ENCODE measurements at regions not wholly inside any gene's neighbourhood (a gene's known extent, or its start where the extent isn't known, plus 50 kb on each side); places are given as distances from the start of the nearest gene placed in this dataset.
"Not testable (repeated sequence)": the region's sequence is repeated elsewhere in the genome, so short reads cannot be mapped to it uniquely, and the experiment has no call there.

DNA sequence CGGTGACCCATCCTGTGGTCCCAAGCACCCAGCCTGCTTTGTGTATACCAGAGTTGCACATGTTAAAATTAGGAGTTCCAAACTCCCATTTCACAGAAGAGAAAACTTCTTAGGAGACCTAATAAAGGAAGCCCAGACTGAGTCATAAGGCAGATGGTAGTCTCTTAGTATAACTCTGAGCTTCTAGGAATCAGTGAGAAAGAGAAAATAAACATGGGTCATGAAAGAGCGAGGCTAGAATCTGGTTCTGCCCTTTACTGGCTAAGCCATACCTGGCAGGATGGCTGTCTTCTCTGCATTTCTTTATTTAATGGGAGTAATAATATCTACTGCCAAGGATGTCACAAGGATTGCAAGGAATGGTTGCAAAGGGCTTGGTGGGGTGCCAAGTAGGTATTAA, 101.2 kb upstream of the TRIB2 start:
- DNase-seq: no peak

DNA sequence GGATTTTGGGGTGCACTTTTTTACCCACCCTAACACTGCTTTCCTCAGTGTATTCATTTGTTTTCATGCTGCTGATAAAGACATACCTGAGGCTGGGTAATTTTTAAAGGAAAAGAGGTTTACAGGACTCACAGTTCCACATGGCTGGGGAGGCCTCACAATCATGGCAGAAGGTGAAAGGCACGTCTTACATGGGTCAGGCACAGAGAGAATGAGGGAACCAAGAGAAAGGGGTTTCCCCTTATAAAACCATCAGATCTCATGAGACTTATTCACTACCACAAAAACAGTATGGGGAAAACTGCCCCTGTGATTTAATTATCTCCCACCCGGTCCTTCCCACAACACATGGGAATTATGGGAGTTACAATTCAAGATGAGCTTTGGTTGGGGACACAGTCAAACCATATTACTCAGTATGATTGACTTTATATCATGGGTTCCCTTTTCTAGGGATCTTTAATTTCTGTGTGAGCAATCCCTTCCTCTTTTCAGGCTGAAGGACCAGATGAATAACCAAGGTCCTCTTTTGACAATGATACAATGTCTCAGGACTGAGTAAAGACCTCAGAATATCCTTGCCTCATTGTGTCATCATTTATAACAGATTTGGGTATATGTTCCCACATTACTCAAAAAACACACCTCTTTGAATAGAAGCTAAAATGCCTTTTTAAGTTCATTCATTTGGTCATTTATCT, 100.1 kb upstream of the TRIB2 start:
- DNase-seq: no peak

DNA sequence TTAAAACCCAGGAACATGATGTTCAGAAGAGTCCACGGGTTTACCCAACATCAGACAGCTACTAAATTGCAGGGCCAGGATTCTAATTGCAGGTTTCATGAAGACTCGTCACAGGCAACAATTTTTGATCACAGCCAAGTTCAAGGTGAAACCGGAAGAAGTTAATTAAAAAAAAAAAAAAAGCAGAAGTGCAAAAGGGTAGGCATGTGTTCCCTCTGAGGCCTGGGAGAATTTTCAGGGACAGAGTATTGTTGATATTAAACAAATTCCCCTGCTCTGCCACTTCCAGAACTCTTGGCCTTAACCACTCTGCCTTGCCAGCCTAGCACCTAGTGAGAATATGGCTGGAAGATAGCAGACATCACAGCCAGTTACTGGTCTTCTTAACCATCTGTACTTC, 99.4 kb upstream of the TRIB2 start:
- DNase-seq: no peak

DNA sequence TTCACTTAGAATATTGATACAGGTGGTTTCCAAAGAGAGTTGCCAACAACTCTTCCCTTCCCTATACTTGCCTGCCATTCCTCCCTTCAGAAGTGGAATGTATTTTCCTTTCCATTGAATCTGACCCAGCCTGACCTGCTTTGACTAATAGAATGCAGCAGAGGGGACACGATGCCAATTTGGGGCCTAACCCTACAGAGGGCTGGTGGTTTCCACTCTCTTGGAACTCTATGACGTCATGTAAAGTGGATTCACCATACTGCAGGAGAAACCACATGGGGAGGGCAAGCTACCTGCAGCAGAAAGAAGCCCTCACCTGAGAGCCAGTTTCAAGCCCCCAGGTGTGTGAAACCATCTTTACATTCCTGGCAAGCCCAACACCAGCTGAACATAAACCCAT, 98.9 kb upstream of the TRIB2 start:
- DNase-seq: no peak

DNA sequence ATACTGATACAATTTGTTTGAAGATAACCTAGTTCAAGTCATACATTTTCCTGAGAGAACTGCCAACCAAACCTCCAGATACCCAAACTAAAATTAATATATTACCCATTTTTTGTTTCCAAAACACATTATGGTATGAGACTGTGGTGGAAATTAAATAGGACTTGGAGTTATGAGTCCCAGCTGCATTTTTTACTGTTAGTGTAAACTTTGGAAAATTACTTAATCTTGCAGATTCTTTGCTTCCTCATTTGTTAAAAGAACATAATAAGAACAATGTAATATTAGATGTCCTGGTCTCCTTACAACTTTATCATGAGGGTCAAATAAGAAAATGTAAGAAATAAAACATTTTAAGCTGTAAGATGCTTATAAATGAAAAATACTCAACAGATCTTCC, 98.2 kb upstream of the TRIB2 start:
- no peak for DNase-seq

DNA sequence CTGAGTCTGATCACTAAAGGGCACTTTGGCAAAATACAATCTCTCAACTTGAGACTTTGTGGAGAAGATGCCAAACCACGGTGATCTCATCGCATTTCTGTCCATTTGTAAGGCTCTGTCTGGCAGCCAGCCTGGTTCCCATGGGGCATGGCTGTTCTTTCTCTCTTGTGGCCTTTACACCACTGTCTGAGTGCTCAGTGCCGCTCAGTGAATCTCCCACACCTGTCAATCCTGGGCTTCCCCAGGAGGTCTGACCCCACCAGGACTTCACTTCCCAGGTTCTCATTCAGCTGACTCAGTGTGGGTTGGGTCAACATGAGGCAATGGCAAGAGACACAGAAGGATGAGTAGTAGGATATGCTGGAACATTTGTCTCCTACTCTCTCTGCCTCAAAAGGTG, 96.8 kb upstream of the TRIB2 start:
- peak; percentile 15 for DNase-seq

DNA sequence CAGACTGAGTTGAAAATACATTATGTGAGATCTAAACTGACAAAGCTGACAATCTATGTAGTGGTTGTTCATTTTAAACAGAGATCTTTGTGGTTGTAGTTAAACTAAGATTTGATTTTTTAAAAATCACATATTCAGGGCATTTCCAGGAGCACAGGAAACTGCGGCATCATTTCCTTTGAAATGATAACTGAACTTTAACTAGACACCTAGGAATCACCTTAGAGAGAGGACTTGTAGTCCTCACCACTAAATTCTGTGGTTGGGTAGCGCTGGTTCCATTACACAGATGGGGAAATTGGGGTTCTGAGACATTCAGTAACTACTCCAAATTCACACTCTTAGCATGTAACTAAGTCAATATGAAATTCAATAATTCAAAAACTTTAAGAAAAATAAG, 96.0 kb upstream of the TRIB2 start:
- no peak for DNase-seq

DNA sequence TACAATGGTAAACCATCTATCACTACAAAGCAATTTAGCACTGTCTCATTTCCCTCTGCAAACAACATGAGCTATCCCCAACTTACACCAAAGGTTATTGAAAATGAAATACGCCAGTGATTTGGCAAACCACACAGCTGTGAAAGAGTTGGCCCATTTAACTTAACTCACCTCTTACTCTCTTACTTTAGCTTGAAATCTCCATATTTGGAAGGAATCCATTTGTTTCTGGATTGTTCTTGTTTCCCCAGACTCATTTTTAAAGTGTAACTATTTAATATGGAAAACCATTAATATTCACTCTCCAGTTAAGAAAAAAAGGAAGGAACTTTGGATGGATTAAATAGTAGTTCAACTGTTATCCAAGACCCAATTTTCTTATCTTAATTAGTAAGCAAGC, 93.7 kb upstream of the TRIB2 start:
- DNase-seq: no peak

DNA sequence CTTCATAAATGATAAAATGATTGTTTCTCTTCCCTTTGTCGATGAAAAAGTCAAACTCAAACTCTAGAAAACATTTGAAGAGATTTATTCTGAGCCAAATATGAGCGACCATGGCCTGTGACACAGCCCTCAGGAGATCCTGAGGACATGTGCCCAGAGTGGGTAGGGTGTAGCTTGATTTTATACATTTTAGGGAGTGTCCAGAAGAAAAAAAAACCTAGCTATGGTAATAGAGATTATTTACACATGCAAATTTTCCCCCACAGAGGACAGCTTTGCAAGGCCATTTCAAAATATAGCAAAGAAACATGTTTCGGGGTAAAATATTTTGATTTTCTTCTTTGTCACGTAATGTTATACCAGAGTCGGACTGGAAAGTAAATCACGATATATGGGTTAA, 92.4 kb upstream of the TRIB2 start:
- DNase-seq: no peak

DNA sequence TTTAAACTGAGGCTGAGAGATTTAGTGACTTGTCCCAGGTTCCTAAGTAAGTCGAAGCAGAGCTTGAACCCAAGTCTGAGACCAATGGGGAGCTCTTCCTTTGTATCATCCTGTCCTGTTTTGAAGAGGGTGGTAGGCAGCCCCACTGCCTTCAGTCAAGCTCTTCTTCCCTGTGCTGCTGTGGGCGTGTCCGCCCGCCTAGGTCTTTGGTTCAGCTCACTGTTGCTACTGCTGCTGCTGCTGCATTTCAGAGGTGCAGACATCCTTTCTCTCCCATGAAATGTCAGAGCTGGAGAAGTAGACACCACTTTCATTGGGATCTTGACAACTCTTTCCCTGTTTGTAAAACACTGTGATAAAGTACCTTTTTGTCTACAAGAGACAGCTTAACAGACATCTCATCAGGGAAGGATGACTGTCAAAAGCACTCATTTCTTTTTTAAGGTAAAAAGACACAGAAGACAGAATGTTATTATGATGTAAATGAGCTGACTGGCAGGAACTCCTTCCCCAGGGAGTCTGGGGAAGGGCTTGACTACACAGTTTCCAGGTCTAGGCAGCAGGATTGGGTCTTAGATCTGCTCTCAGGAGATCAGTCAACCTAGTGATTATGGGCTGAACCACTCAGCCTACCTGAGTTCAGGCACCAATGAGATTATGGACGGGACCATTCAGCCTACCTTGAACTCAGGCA, 91.7 kb upstream of the TRIB2 start:
- DNase-seq: no peak

DNA sequence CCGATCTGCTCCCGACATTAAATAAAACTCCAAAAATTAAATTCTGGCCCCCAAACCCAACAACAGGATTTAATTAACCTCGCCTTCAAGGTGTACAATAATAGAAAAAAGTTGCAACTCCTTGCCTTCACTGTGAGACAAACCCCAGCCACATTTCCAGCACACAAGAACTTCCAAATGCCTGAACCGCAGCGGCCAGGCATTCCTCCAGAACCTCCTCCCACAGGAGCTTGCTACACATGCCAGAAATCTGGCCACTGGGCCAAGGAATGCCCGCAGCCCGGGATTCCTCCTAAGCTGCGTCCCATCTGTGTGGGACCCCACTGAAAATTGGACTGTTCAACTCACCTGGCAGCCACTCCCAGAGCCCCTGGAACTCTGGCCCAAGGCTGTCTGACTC, 88.2 kb upstream of the TRIB2 start:
- DNase-seq: not testable (repeated sequence)

DNA sequence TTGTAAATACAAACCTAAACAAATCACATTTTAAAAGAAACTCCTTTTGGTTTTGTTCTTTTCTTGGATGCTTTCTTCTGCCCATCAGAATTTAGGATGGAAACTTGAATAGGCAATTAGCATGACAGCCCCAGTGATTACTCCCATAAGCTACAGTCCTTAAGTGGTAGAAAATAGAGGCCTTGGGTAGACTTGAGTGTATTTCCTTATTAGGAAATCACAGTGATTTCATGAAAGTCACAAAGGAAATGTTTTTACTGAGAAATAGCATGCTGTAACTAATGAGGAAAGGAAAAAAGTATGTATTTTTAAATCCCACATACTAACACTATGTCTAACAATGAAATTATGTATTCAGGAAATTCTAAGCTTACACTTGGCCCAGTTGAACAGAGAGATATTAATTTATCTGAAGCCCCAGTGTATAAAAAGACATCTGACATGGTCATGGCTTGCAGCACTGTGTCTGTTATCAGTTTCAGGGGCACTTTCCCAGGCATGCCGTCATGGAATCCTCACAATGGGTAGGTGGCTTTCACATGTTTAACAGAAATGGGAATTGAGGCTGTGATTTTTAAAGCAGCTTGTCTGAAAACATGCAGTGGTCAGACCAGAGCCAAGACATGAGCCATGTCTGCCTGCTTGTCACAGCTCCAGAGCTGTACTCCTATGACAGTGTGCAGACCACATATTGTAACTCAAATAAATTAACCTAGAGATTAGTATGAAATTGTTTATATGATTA, 79.7 kb upstream of the TRIB2 start:
- no peak for DNase-seq

DNA sequence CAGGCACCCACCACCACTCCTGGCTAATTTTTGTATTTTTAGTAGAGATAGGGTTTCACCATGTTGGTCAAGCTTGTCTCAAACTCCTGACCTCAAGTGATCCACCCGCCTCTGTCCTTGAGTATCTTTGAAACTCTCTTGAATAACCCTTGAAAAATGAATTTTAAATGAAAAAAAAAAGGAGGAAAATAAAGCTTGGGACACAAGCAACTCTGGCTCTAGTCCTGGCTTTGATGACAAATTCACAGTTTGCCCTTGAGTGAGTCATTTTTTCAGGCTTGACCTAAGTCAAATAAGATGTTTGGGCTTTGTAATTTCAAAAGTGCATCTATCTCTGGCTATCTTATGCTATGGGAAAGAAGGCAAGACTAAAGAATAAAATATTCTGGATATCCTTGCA, 79.0 kb upstream of the TRIB2 start:
- DNase-seq: no peak

DNA sequence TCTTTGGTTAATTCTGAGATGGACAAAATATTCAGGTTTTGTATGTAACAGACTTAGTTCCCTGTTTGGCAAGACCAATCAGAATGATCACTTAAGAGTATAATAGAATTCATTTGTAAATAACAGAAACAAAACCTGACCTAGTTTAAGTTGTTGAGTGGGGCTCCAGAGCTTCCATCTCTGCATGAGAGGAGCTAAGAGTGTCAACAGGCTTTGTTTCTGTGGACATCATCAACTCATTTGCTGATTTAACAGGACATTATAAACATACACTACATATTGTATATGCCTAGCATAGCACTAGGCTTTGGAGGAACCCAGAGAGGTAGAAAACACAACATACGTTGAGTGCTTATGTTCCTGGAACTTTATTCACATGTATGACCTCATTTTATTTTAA, 75.3 kb upstream of the TRIB2 start:
- DNase-seq: no peak

DNA sequence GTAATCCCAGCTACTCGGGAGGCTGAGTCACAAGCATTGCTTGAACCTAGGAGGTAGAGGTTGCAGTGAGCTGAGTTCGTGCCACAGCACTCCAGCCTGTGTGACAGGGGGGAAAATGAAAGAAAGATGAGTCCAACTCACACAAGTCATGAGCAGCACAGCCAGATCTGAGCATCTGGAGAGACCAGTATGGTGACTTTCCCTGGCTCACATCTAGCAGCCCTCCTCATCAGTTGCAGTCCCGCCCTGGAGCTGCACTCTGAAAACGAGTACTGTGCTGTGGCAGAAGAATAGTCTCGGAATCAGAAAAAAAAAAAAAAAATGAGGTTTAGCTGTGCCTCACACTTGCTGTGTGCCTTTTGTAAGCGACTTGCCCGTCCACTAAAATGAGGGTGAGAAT, 74.4 kb upstream of the TRIB2 start:
- no peak for DNase-seq

DNA sequence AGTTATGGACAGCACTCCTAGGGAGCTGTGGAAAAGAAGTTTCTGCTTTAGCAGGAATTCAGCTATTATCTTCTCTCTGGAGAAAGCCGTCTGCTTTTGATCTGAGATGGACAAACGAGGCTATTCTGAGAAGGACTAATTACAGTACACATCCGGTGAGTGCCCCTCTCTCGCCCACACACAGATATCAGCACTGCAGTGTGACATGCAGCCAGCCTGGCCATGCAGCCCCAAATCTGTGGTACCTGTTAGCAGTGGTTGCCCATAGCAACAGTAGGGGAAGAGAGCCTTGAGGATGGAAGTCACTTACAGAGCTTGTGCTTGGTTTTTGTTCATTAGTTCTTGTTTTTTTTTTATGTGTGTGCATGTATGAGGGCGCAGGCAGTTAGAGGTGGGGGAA, 73.9 kb upstream of the TRIB2 start:
- no peak for DNase-seq

DNA sequence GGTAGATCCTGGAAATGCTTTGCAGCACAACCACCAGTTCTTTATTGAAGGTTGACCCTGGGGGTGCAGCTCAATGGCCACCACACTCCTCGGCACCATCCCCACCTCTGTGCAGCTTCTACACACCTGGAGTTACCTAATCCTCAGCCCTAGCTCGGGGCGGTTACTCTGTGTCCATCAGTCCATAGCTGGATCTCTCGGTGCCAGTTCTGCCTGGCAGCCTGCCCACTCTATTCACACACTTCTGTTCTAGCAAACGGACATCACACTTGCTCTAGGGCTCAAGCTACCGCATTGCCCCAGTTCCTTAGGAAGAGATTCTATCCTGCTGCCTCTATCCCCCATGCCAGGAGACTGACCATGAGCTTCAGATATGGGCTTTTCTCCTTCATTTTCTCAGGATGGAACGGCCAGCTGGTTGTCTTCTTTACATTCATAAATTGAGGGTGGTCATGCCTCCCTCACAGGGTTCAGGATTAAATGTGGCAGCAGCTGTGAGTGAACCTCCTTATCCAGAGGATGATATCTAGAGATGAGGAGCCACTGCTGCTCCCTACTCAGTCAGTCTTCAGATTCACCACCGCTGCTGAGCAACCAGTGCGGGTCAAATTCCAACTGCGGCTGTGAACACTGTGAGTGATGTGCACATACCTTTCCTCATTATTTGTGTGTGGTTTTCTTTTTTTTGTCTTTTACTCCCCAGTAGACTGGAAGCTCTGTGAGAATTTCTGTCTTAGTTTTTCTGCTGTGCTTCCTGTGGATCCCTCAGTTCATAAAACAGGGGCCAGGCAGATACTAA, 66.9 kb upstream of the TRIB2 start:
- DNase-seq: no peak

DNA sequence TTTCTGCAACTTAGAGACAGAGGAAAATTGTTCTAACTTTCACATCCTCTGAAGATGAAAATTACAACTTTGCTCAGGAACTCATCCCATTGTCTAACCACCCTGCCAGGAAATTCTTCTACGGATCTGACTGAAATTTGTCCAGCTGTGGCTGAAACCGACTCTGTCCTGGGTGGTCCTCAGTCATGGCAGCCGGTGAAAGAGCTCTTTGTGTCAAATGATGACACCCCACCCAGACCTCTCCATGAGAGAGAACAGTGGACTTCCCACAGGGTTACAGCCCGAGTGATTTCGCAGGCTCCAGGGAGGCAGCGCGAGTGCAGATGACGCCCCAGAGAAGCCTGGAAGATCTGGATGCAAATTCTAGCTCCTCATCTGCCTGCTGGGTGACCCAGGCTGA, 65.1 kb upstream of the TRIB2 start:
- DNase-seq: no peak

DNA sequence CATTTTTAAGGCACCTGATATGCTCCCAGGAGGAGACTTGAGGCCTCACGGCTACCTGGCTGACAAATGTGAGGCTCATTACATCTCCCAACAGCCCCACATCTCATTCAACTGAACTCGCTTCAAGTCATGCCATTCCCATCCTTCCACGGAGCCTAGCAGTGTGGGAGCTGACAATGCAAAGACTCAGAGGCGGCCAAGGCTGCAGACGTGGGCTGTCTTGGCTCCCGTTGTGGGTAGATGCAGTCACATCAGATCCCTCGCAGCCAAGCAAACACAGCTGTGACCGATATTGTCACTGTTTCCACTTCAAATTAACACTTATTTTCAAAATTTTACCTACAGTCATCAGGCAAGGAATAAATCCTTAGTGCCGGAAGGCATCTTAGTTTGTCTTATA, 64.0 kb upstream of the TRIB2 start:
- DNase-seq: no peak

DNA sequence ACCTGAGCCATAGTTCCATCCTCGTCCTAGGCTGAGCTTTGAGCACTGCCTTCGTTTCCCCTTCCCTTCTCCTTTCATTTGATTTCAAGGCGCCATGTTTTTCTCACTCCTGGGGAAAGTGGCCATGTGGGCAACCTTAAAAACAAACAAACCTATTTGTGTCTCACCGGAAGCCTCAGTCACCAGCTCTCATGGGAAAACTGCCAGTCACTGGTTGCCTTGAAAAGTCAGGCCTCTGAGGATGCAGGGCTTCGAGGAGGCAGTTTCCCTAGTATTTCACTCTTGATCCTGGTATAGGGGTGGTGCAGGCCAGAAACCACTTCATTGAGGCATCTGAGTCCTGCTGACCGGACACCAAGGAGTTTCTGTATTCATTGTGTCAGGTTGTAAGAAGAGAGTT, 59.2 kb upstream of the TRIB2 start:
- no peak for DNase-seq

DNA sequence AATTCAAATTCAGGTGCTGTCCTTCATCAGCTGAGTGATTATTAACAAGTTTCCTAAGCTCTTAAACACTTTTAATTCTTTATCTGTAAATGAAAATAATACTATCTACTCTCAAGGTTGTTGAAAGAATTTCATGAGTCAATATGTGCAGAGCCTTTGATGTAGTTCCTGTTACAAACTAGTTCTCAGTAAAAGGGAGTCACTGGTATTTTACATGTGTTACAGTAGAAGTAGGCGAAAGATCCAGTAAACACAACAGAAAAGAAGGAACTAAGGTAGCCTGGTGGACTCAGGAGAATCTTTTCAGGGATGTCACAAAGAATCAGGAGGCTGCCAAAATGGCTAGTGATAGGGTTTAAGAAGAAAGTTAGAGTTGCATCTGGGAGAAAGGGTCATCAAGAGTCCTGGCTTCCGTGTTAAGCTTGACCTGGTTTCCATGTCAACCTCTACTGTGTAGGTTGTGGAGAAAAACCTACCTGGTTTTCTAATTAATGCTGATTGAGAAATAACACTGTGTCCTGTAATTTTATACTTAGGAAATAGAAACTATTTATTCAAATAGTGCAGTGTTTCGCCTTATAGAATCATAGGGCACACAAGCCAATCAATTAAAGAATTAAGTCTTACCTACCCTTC, 58.3 kb upstream of the TRIB2 start:
- DNase-seq: no peak

DNA sequence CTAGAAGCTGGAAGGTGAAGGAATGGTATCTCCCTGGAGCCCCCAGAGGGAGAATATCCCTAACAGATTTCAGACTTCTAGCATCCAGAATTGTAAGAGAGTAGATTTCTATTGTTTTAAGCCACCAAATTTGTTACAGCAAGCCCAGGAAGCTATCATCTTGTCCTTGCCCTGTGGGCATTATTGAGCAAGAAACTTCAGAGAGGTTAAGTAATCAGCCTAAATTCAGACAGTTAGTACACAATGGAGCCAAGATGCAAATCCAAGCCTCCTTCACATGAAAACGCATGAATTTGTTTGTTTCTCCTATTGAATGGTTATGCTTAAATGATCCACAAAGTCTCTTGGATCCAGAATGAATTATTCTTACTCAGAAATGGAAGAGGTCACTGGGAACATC, 55.2 kb upstream of the TRIB2 start:
- no peak for DNase-seq
